ENCODE measurements at regions not wholly inside any gene's neighbourhood (a gene's known extent, or its start where the extent isn't known, plus 50 kb on each side); places are given as distances from the start of the nearest gene placed in this dataset.

DNA sequence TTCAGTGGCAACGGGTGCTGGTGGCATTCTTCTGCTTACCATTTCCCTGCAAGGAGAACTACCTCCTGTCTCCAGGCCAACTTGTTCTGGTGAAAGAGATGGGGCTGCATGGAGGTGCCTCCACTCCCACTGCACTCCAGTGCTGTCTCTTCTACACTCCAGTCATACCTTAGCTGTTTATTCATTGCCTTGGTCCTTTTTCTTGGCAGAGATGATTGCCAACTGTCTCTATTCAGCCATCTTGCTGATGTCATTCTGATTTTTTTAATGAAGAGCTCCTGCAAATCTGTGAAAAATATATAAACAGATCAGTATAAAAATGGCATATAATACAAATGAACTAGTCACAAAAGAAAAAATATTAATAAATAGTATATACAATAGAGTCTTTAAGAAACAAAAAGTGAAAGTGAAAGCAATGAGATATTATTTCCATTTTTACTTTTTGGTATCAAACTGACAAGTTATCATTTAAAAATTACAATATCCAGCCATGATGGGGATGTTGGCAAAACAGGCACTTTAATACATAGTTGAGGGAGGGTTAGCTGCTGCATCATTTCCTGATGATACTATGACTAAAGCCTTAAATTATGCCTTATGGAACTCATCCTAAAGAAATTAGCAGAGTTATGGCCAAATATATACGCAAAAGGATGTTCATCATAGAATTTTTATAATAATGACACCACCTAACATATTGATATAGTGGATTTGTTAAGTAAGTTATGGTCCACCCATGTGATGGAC, 109.4 kb downstream of the CARTPT start:
- TF ChIP-seq CTCF (IDR thresholded peaks at IDR 0.05) (no peak), POLR2A (IDR thresholded peaks at IDR 0.05) (no peak)

Measured in testis (tissue), 2 donors.